HG02678 (cell line): ENCODE measurements at regions not wholly inside any gene's neighbourhood (a gene's known extent, or its start where the extent isn't known, plus 50 kb on each side); places are given as distances from the start of the nearest gene placed in this dataset.

Source experiments
- ATAC-seq: cut with Tn5 transposase; IDR thresholded peaks from one replicate; pipeline ENCODE4 v1.9.1; 2021; ENCODE audit warnings: mild to moderate bottlenecking, moderate library complexity; ENCODE audit not compliant: unreplicated experiment

- no peak for ATAC-seq
These were observed 270.1 kb upstream of the SHH start for GRCh38 chr7:156082048-156083040.

GRCh38 chr7:156080596-156080995, 268.3 kb upstream of the SHH start:
- no peak for ATAC-seq

GRCh38 chr7:156080046-156080445, 267.8 kb upstream of the SHH start:
- ATAC-seq: no peak

- ATAC-seq: no peak
These were observed 266.9 kb upstream of the SHH start for GRCh38 chr7:156079156-156079555.

- ATAC-seq: no peak
These were observed 262.8 kb upstream of the SHH start for GRCh38 chr7:156074982-156075615.

- ATAC-seq: no peak
These were observed 261.8 kb upstream of the SHH start for GRCh38 chr7:156074084-156074483.

- no peak for ATAC-seq
These were observed 261.2 kb upstream of the SHH start for GRCh38 chr7:156073366-156074052.

- ATAC-seq: no peak
These were observed 259.3 kb upstream of the SHH start for GRCh38 chr7:156071612-156072011.

- no peak for ATAC-seq
These were observed 257.6 kb upstream of the SHH start for GRCh38 chr7:156069891-156070290.

- ATAC-seq: no peak
These were observed 254.9 kb upstream of the SHH start for GRCh38 chr7:156067156-156067555.

GRCh38 chr7:156065400-156065799, 253.1 kb upstream of the SHH start:
- no peak for ATAC-seq

GRCh38 chr7:156064971-156065386, 252.7 kb upstream of the SHH start:
- no peak for ATAC-seq

- no peak for ATAC-seq
These were observed 251.1 kb upstream of the SHH start for GRCh38 chr7:156063241-156063810.

- no peak for ATAC-seq
These were observed 250.0 kb upstream of the SHH start for GRCh38 chr7:156062286-156062685.

GRCh38 chr7:156061689-156062255, 249.5 kb upstream of the SHH start:
- ATAC-seq: no peak

GRCh38 chr7:156060925-156061324, 248.7 kb upstream of the SHH start:
- no peak for ATAC-seq

- ATAC-seq: no peak
These were observed 247.1 kb upstream of the SHH start for GRCh38 chr7:156059369-156059768.

GRCh38 chr7:156058248-156058647, 246.0 kb upstream of the SHH start:
- no peak for ATAC-seq

GRCh38 chr7:156056534-156056933, 244.3 kb upstream of the SHH start:
- ATAC-seq: no peak

GRCh38 chr7:156055206-156055822, 243.1 kb upstream of the SHH start:
- ATAC-seq: no peak
